Mesodermal cell (in vitro differentiated cells): ENCODE measurements at regions not wholly inside any gene's neighbourhood (a gene's known extent, or its start where the extent isn't known, plus 50 kb on each side); places are given as distances from the start of the nearest gene placed in this dataset.

Experiments
- H3K27ac ChIP-seq: 2 replicates; pipeline ENCODE4 v1.7.0; 2013; ENCODE audit warnings: mild to moderate bottlenecking, low read depth, low read length, moderate library complexity; ENCODE audit not compliant: severe bottlenecking
- H3K36me3 ChIP-seq: 2 replicates; pipeline ENCODE4 v1.7.1; 2013; ENCODE audit warnings: mild to moderate bottlenecking, low read length, moderate library complexity; ENCODE audit not compliant: control insufficient read depth, insufficient read depth
- H3K4me1 ChIP-seq: one replicate; pipeline ENCODE4 v1.7.1; 2013; ENCODE audit warnings: mild to moderate bottlenecking, low read length; ENCODE audit not compliant: insufficient read depth, control insufficient read depth, poor library complexity, severe bottlenecking
- H3K4me3 ChIP-seq: 2 replicates; pipeline ENCODE4 v1.7.0; 2013; ENCODE audit warnings: low read length, control low read depth, mild to moderate bottlenecking; ENCODE audit not compliant: insufficient read depth, poor library complexity, severe bottlenecking; ENCODE audit errors: extremely low read depth
- H3K9me3 ChIP-seq: 2 replicates; pipeline ENCODE4 v1.7.1; 2013; ENCODE audit warnings: mild to moderate bottlenecking, low read length, moderate library complexity; ENCODE audit not compliant: control insufficient read depth
- WGBS, 2 experiments: methylation state at CpG; one replicate each; pipeline ENCODE4 v1.1.5; 2013; ENCODE audit warnings: missing lambda C conversion rate in 2 of 2; ENCODE audit not compliant: insufficient coverage in 2 of 2; 5-methylcytosine and 5-hydroxymethylcytosine counted together

- Histone ChIP-seq H3K27ac (no peak overlapping the region), H3K9me3 (no peaks in the 10 kb centered on the region), H3K36me3 (no peaks in the 10 kb centered on the region), H3K4me3 (no peak overlapping the region), H3K4me1 (no peaks in the 10 kb centered on the region)
- 90% methylated on average over 2 of the region's 3 CpGs; no CpG with 5 or more reads in 1 of the 2 experiments for WGBS, 2 experiments
Measured at GRCh38 chr6:133752129-133752528, 136.8 kb upstream of the TCF21 start.

- no peak overlapping the region for H3K27ac ChIP-seq
- no peaks in the 10 kb centered on the region for H3K4me1 ChIP-seq
- no peaks in the 10 kb centered on the region for H3K9me3 ChIP-seq
- H3K4me3 ChIP-seq = no peak overlapping the region
- H3K36me3 ChIP-seq = no peaks in the 10 kb centered on the region
Measured at GRCh38 chr6:133753756-133754155, 135.2 kb upstream of the TCF21 start.

- Histone ChIP-seq H3K27ac (no peak overlapping the region), H3K4me1 (no peaks in the 10 kb centered on the region), H3K36me3 (no peaks in the 10 kb centered on the region), H3K9me3 (no peaks in the 10 kb centered on the region), H3K4me3 (no peak overlapping the region)
- no CpG with 5 or more reads among the region's 1 CpG for WGBS, 2 experiments
Measured at GRCh38 chr6:133754298-133754697, 134.6 kb upstream of the TCF21 start.

GRCh38 chr6:133756078-133756695, 132.7 kb upstream of the TCF21 start:
- H3K4me1 ChIP-seq = no peaks in the 10 kb centered on the region
- WGBS, 2 experiments = 86% methylated on average over 1 of the region's 3 CpGs; no CpG with 5 or more reads in 1 of the 2 experiments
- H3K9me3 ChIP-seq = no peaks in the 10 kb centered on the region
- H3K27ac ChIP-seq = no peak overlapping the region
- H3K4me3 ChIP-seq = no peak overlapping the region
- H3K36me3 ChIP-seq = no peaks in the 10 kb centered on the region

DNA sequence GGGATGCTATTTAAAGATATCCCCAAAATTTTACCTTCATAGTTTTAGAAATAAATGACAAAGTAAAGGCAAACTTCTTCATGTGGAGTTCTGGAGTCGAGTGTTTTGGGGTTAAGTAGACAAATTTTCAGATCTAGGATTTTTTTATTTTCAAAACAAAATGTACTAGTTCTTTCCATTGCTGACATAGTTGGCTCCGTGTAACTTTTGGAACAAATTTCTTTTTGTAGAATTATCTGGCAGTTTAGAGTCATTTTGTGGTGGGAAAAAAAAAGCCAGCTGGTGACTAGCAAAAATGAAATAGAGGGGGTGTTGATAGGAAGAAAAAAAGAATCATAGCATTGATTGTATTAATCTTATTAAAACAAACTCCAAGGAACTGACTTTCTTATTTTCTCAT, 131.6 kb upstream of the TCF21 start:
- Histone ChIP-seq H3K4me1 (no peaks in the 10 kb centered on the region), H3K4me3 (no peak overlapping the region)
- WGBS, 2 experiments = 83% methylated on average over 1 of the region's 2 CpGs; no CpG with 5 or more reads in 1 of the 2 experiments

GRCh38 chr6:133758815-133759335, 130.0 kb upstream of the TCF21 start:
- Histone ChIP-seq H3K27ac (no peak overlapping the region), H3K36me3 (no peaks in the 10 kb centered on the region), H3K4me1 (peaks cover 4% of the 10 kb centered on the region), H3K4me3 (no peak overlapping the region), H3K9me3 (no peaks in the 10 kb centered on the region)
- WGBS, 2 experiments = 75 to 78% methylated on average over 2 of the region's 2 CpGs

More for the DNA sequence above, 131.6 kb upstream of the TCF21 start:
- Histone ChIP-seq H3K27ac (no peak overlapping the region), H3K36me3 (no peaks in the 10 kb centered on the region), H3K9me3 (no peaks in the 10 kb centered on the region)

DNA sequence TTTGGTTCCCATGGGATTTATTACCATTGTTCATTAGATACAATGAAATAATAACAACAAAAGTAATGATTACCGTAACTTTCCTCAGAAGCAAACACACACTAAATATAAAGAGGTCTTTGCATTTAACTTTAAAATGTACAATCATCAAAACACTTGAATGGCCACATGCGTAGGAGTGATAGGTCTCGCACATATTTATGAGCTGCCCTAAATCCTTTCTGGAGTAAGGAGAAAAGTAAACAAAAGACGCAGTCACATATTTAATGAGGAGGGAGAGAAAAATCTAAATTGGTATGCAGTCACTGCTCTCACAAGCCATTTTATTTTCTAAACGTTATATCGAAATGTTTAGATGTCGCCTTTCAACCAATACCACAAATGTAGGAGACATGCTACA, 129.4 kb upstream of the TCF21 start:
- Histone ChIP-seq H3K4me3 (no peak overlapping the region), H3K27ac (no peak overlapping the region), H3K9me3 (no peaks in the 10 kb centered on the region), H3K36me3 (no peaks in the 10 kb centered on the region), H3K4me1 (peaks cover 11% of the 10 kb centered on the region)
- 90 to 94% methylated on average over 4 to 6 of the region's 7 CpGs for WGBS, 2 experiments

DNA sequence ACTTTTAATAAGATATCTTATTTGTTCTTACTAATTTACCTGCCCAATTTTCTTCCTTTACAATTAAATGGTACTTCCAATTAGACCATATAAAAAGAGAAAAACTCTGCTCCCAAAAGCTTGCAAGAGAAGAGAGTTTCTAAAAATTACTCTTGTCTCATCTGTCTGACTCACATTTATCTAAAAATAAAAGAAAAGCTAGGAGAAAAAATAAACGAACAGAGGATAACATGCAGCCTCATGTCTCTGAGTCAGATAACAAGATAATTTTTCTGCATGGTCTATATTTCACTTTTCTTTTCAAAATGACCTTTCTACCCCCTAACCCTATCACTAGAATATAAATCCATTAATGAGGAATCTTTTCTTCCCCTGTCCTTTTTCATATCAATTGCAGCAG, 127.2 kb upstream of the TCF21 start:
- no peaks in the 10 kb centered on the region for H3K9me3 ChIP-seq
- H3K4me1 ChIP-seq = peaks cover 13% of the 10 kb centered on the region
- H3K36me3 ChIP-seq = no peaks in the 10 kb centered on the region
- WGBS, 2 experiments = 88% methylated on average over 1 of the region's 1 CpG; no CpG with 5 or more reads in 1 of the 2 experiments
- no peak overlapping the region for H3K27ac ChIP-seq
- no peak overlapping the region for H3K4me3 ChIP-seq

- Histone ChIP-seq H3K27ac (no peak overlapping the region), H3K4me1 (peaks cover 13% of the 10 kb centered on the region)
- WGBS, 2 experiments = no CpG with 5 or more reads among the region's 2 CpGs
Measured at GRCh38 chr6:133764008-133764753, 124.7 kb upstream of the TCF21 start.

GRCh38 chr6:133764754-133765208, 124.1 kb upstream of the TCF21 start:
- no CpG with 5 or more reads among the region's 2 CpGs for WGBS, 2 experiments
- Histone ChIP-seq H3K4me3 (no peak overlapping the region), H3K27ac (no peak overlapping the region), H3K9me3 (no peaks in the 10 kb centered on the region), H3K36me3 (no peaks in the 10 kb centered on the region), H3K4me1 (peaks cover 19% of the 10 kb centered on the region)

More at GRCh38 chr6:133764008-133764753, 124.7 kb upstream of the TCF21 start:
- Histone ChIP-seq H3K9me3 (no peaks in the 10 kb centered on the region), H3K4me3 (no peak overlapping the region), H3K36me3 (no peaks in the 10 kb centered on the region)
